PC-3 (cell line): ENCODE measurements at regions not wholly inside any gene's neighbourhood (a gene's known extent, or its start where the extent isn't known, plus 50 kb on each side); places are given as distances from the start of the nearest gene placed in this dataset.

Source experiments
- ATAC-seq: fragments of 200-7000 bp; cut with Tn5 transposase; 2 replicates; pipeline ENCODE4 v1.9.1; 2020; ENCODE audit warnings: mild to moderate bottlenecking, moderate library complexity
- BruUV-seq: library from RNA; stranded (reverse); fragments of 400-500 nt; replicated peaks from 2 replicates; lab custom pipeline; 2021; lab: Mats Ljungman, UMichigan
- CTCF ChIA-PET: fragments of 300-600 bp; sonication (Branson Sonifier 250); formaldehyde crosslinking; loops from one replicate; lab custom pipeline; 2022; ENCODE audit warnings: antibody characterized with exemption; lab: Charles Lee
- POLR2A ChIA-PET: fragments of 300-600 bp; sonication (Branson Sonifier 250); formaldehyde crosslinking; loops from one replicate; lab custom pipeline; 2022; ENCODE audit warnings: antibody characterized with exemption; ENCODE audit not compliant: unreplicated experiment; lab: Charles Lee
- DNase-seq: peaks from one replicate; pipeline ENCODE4 v3.0.0-alpha.2; 2015
- H2AFZ ChIP-seq: fragments of 300-600 bp; sonication (generic); 2 replicates; pipeline ENCODE4 v1.6.0; 2016; ENCODE audit warnings: antibody characterized with exemption, low read length
- H3F3A ChIP-seq: fragments of 300-600 bp; sonication (generic); one replicate; pipeline ENCODE4 v1.6.0; 2017; ENCODE audit warnings: antibody characterized with exemption, low read length, control low read depth, mild to moderate bottlenecking; ENCODE audit not compliant: unreplicated experiment
- H3K27ac ChIP-seq: fragments of 300-600 bp; sonication (generic); 2 replicates; pipeline ENCODE4 v1.5.1; 2016; ENCODE audit warnings: mild to moderate bottlenecking, low read length
- H3K27me3 ChIP-seq: fragments of 300-600 bp; sonication (generic); 2 replicates; pipeline ENCODE4 v1.6.1; 2016; ENCODE audit warnings: low read length, mixed read lengths
- H3K36me3 ChIP-seq: fragments of 300-600 bp; sonication (generic); 2 replicates; pipeline ENCODE4 v1.6.1; 2016; ENCODE audit warnings: low read depth, mixed run types, low read length, mixed read lengths
- H3K4me1 ChIP-seq: fragments of 300-600 bp; sonication (generic); 2 replicates; pipeline ENCODE4 v1.5.1; 2016; ENCODE audit warnings: low read length; ENCODE audit not compliant: insufficient read depth
- H3K4me2 ChIP-seq: fragments of 300-600 bp; sonication (generic); 2 replicates; pipeline ENCODE4 v1.6.0; 2016; ENCODE audit warnings: low read length
- H3K4me3 ChIP-seq: fragments of 300-600 bp; sonication (generic); 2 replicates; pipeline ENCODE4 v1.5.1; 2016; ENCODE audit warnings: mild to moderate bottlenecking, low read length, mixed read lengths
- H3K79me2 ChIP-seq: fragments of 300-600 bp; sonication (generic); 2 replicates; pipeline ENCODE4 v1.6.1; 2017; ENCODE audit warnings: low read length, mixed read lengths
- H3K9ac ChIP-seq: fragments of 300-600 bp; sonication (generic); 2 replicates; pipeline ENCODE4 v1.6.0; 2016; ENCODE audit warnings: mild to moderate bottlenecking, low read length
- H3K9me2 ChIP-seq: fragments of 300-600 bp; sonication (generic); replicated peaks from 2 replicates; pipeline ENCODE4 v1.6.1; 2016; ENCODE audit warnings: mixed run types, low read length, mixed read lengths
- H3K9me3 ChIP-seq: fragments of 300-600 bp; sonication (generic); 2 replicates; pipeline ENCODE4 v1.6.1; 2016; ENCODE audit warnings: low read length, mixed read lengths
- H4K20me1 ChIP-seq: fragments of 300-600 bp; sonication (generic); 2 replicates; pipeline ENCODE4 v1.6.1; 2016; ENCODE audit warnings: low read length, mixed read lengths
- EZH2 ChIP-seq: fragments of 300-600 bp; sonication (generic); IDR thresholded peaks from one replicate; pipeline ENCODE4 v1.6.1; 2017; ENCODE audit warnings: antibody characterized with exemption, mild to moderate bottlenecking, low read length; ENCODE audit not compliant: unreplicated experiment
- EZH2phosphoT487 ChIP-seq: fragments of 300-600 bp; sonication (generic); IDR thresholded peaks from 2 replicates; pipeline ENCODE4 v1.6.1; 2018; ENCODE audit warnings: mild to moderate bottlenecking, antibody characterized with exemption, low read length, borderline replicate concordance
- intact Hi-C: fragments of 100-400 bp; cut with micrococcal nuclease; formaldehyde crosslinking; loops from 2 replicates; pipeline ENCODE4 v1.9.0; 2023
- TF ChIP-seq, protein P1 (sequence below): fragments of 300-600 bp; sonication (generic); conservative IDR thresholded peaks from 2 replicates; pipeline ENCODE4 v1.5.1; 2017; ENCODE audit warnings: antibody characterized with exemption, low read depth, mild to moderate bottlenecking, low read length

- H3K4me3 ChIP-seq, result no peak overlapping the region
- H3K9me3 ChIP-seq, result no peaks in the 10 kb centered on the region
- H4K20me1 ChIP-seq, result no peaks in the 10 kb centered on the region
- no peak for DNase-seq
- no peak for ATAC-seq
- H3K27me3 ChIP-seq, result no peaks in the 10 kb centered on the region
- ChIA-PET POLR2A (no interaction called here), CTCF (no interaction called here)
- no peaks in the 10 kb centered on the region for H3K79me2 ChIP-seq
- H3K27ac ChIP-seq, result no peak overlapping the region
- H3K4me2 ChIP-seq, result no peak overlapping the region
- no peaks in the 10 kb centered on the region for H3K9me2 ChIP-seq
- no peak overlapping the region for H3K9ac ChIP-seq
- BruUV-seq, result no TSS peak
- no peak overlapping the region for H2AFZ ChIP-seq
- H3K36me3 ChIP-seq, result no peaks in the 10 kb centered on the region
- H3K4me1 ChIP-seq, result no peaks in the 10 kb centered on the region
- H3F3A ChIP-seq, result no peaks in the 10 kb centered on the region
- intact Hi-C loops, result no loop called here
- no peak for TF ChIP-seq EZH2phosphoT487
- TF ChIP-seq, protein P1, sequence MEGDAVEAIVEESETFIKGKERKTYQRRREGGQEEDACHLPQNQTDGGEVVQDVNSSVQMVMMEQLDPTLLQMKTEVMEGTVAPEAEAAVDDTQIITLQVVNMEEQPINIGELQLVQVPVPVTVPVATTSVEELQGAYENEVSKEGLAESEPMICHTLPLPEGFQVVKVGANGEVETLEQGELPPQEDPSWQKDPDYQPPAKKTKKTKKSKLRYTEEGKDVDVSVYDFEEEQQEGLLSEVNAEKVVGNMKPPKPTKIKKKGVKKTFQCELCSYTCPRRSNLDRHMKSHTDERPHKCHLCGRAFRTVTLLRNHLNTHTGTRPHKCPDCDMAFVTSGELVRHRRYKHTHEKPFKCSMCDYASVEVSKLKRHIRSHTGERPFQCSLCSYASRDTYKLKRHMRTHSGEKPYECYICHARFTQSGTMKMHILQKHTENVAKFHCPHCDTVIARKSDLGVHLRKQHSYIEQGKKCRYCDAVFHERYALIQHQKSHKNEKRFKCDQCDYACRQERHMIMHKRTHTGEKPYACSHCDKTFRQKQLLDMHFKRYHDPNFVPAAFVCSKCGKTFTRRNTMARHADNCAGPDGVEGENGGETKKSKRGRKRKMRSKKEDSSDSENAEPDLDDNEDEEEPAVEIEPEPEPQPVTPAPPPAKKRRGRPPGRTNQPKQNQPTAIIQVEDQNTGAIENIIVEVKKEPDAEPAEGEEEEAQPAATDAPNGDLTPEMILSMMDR, result no peak
- no peak for TF ChIP-seq EZH2
Observed at GRCh38 chr19:28217022-28217421, 995.9 kb downstream of the UQCRFS1 start.

GRCh38 chr19:28213470-28214082 is 999.4 kb downstream of the UQCRFS1 start:
- Histone ChIP-seq H3K4me3 (no peak overlapping the region), H3K36me3 (no peaks in the 10 kb centered on the region), H3K9ac (no peak overlapping the region), H3K9me2 (no peaks in the 10 kb centered on the region), H3F3A (no peaks in the 10 kb centered on the region), H3K79me2 (no peaks in the 10 kb centered on the region), H3K4me2 (no peak overlapping the region), H4K20me1 (no peaks in the 10 kb centered on the region), H3K27ac (no peak overlapping the region), H3K9me3 (no peaks in the 10 kb centered on the region), H3K4me1 (no peaks in the 10 kb centered on the region), H2AFZ (no peak overlapping the region), H3K27me3 (no peaks in the 10 kb centered on the region)
- TF ChIP-seq, protein P1, result no peak
- no peak for TF ChIP-seq EZH2
- CTCF ChIA-PET, result no interaction called here
- BruUV-seq, result no TSS peak
- intact Hi-C loops, result no loop called here
- ATAC-seq (no peak), DNase-seq (no peak)
- POLR2A ChIA-PET, result no interaction called here

DNA sequence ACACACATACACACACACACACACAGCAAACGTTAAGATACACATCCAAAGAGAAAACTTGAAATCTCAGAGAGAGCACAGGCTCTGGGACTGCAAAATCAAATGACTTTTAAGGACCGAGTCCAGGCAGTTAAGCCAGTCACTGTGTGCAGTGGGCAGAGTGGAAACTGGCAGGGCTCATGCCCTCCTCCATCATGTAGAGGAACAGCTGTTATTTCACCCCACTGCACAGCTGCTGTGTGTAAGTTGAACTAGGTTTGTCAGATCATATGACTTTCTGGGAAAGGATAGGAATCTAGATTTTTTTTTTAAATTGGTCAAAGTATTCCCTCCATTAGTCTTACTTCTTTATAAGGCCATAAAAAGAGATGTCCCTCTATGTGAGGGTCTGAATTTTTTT is 1002.1 kb downstream of the UQCRFS1 start:
- Histone ChIP-seq H3K79me2 (no peaks in the 10 kb centered on the region), H3K9ac (no peak overlapping the region), H3K9me2 (no peaks in the 10 kb centered on the region), H3F3A (no peaks in the 10 kb centered on the region), H3K4me3 (no peak overlapping the region), H3K27ac (no peak overlapping the region), H3K36me3 (no peaks in the 10 kb centered on the region), H4K20me1 (no peaks in the 10 kb centered on the region), H3K27me3 (no peaks in the 10 kb centered on the region), H3K4me2 (no peak overlapping the region), H3K4me1 (no peaks in the 10 kb centered on the region), H3K9me3 (no peaks in the 10 kb centered on the region), H2AFZ (no peak overlapping the region)
- no peak for TF ChIP-seq EZH2phosphoT487
- DNase-seq, result no peak
- CTCF ChIA-PET, result no interaction called here
- POLR2A ChIA-PET, result no interaction called here
- intact Hi-C loops, result no loop called here
- ATAC-seq, result no peak
- no TSS peak for BruUV-seq
